Tibial nerve (tissue), 4 donors: ENCODE measurements at regions not wholly inside any gene's neighbourhood (a gene's known extent, or its start where the extent isn't known, plus 50 kb on each side); places are given as distances from the start of the nearest gene placed in this dataset.

Experiments
- EP300 ChIP-seq, 2 donors: sonication (generic); formaldehyde crosslinking; IDR thresholded peaks; one replicate each; pipeline ENCODE4 v1.6.1; 2017; ENCODE audit warnings: antibody characterized with exemption in 2 of 2, mild to moderate bottlenecking in 1 of 2
- POLR2A ChIP-seq, 2 donors: fragments of 450-650 bp; IDR thresholded peaks; one replicate each; pipeline ENCODE4 v1.6.1; 2017; ENCODE audit warnings: antibody characterized with exemption in 2 of 2, mild to moderate bottlenecking in 2 of 2, moderate library complexity in 2 of 2
- TF ChIP-seq, protein P1 (sequence below), 5 experiments: fragments of 200-600 bp in 3 of 5; fragments of 450-650 bp in 2 of 5; sonication (generic) in 3 of 5; IDR thresholded peaks; one replicate each; pipeline ENCODE4 v1.5.1; 2016 to 2019; ENCODE audit warnings: antibody characterized with exemption in 5 of 5, mild to moderate bottlenecking in 3 of 5, moderate library complexity in 2 of 5

DNA sequence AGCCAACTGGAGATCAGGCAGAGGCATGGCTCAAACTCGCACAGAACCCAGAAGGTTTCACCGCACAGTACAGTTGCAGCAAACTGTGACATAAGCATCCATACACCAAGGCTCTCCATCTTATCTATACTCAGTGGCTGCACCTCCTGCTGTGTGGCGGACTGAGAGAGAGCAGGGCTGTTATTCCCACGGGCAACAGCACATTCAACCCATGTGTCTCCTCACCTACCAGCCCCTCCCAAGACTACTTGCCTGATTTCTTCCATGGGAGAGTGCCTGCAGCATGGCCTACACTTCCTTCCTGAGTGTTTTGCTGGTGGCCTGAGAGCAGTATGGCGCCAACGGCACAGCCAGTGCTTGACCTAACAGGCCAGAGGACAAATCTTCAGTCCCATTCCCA is 1606.6 kb downstream of the SLITRK1 start:
- no peak for TF ChIP-seq POLR2A (IDR thresholded peaks at IDR 0.05)
- TF ChIP-seq, protein P1, sequence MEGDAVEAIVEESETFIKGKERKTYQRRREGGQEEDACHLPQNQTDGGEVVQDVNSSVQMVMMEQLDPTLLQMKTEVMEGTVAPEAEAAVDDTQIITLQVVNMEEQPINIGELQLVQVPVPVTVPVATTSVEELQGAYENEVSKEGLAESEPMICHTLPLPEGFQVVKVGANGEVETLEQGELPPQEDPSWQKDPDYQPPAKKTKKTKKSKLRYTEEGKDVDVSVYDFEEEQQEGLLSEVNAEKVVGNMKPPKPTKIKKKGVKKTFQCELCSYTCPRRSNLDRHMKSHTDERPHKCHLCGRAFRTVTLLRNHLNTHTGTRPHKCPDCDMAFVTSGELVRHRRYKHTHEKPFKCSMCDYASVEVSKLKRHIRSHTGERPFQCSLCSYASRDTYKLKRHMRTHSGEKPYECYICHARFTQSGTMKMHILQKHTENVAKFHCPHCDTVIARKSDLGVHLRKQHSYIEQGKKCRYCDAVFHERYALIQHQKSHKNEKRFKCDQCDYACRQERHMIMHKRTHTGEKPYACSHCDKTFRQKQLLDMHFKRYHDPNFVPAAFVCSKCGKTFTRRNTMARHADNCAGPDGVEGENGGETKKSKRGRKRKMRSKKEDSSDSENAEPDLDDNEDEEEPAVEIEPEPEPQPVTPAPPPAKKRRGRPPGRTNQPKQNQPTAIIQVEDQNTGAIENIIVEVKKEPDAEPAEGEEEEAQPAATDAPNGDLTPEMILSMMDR (IDR thresholded peaks at IDR 0.05) = no peak
- TF ChIP-seq EP300 (IDR thresholded peaks at IDR 0.05) = no peak
